ENCODE measurements at regions not wholly inside any gene's neighbourhood (a gene's known extent, or its start where the extent isn't known, plus 50 kb on each side); places are given as distances from the start of the nearest gene placed in this dataset.

GRCh38 chr12:125225641-125226040, 160.4 kb downstream of the AACS start:
- TF ChIP-seq CTCF (IDR thresholded peaks at IDR 0.05), result no peak
- TF ChIP-seq ZFX (IDR thresholded peaks at IDR 0.05; ENCODE audit: borderline replicate concordance), result no peak
